LNCaP clone FGC (cell line): ENCODE measurements at regions not wholly inside any gene's neighbourhood (a gene's known extent, or its start where the extent isn't known, plus 50 kb on each side); places are given as distances from the start of the nearest gene placed in this dataset.

ENCODE experiments used
- DNase-seq: peaks from one replicate; pipeline ENCODE4 v3.0.0-alpha.2; 2011; ENCODE audit warnings: low read depth
- H3K4me3 ChIP-seq: 2 replicates; pipeline ENCODE4 v1.5.1; 2011; ENCODE audit warnings: mild to moderate bottlenecking, low read depth, low read length, control low read depth
- CTCF ChIP-seq: IDR thresholded peaks from 2 replicates; pipeline ENCODE4 v1.5.1; 2012; ENCODE audit warnings: mild to moderate bottlenecking; ENCODE audit not compliant: control insufficient read depth, insufficient read depth; ENCODE audit errors: extremely low read depth

DNA sequence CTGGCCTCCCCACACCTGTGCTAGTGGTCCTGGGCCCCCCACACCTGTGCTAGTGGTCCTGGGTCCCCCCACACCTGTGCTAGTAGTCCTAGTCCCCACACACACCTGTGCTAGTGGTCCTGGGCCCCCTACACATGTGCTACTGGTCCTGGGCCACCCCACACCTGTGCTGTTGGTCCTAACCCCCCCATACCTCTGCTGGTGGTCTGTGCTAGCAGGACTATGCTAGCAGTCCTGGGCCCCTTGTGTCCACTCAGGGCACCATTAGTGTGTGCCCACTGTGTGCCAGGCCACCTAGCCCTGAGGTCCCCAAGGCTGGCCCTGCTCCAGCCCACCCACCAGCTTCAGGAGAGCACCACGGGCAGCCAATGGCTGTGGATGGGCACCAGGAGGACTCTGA is 558.2 kb upstream of the SALL3 start:
- DNase-seq = no peak
- no peak for TF ChIP-seq CTCF
- no peak overlapping the region for H3K4me3 ChIP-seq

DNA sequence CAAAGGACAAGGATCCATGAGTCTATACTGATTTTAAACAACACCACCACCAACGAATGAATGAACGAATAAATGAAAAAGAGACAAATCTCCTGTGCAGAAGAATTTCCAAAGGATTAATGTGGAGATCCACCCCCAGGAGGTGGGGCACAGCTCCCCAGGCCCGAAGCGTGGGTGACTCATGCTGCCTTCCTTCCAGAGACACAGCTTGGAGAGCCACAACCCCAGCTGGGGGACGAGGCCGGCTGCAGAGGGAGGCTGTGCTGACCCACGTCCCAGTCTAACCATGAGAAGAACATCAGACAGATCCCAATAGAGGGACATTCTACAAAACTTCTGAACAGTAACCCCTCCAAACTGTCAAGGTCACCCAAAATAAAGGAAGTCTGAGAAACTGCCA is 557.3 kb upstream of the SALL3 start:
- DNase-seq = no peak
- H3K4me3 ChIP-seq = no peak overlapping the region
- TF ChIP-seq CTCF = no peak

DNA sequence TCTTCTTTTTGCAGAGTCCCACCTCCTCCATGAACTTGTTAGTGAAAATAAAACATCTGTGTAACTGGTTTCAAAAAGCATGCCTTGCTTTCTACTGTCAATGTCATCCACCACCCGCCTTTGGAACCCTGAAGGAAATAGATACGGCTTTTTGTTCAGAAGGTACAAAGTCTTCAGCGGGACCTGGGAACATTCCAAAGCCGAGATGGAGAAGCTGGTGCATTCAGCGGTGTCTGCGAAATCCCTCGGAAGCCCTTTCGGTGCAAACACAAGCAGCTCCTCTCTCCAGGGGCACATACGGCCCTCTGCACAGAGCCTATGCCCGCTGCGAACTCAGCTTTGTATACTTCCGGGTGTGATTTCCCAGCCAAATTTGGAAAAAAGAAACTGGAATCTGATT is 555.8 kb upstream of the SALL3 start:
- no peak overlapping the region for H3K4me3 ChIP-seq
- no peak for DNase-seq
- TF ChIP-seq CTCF = no peak

GRCh38 chr18:78424403-78425018 is 555.1 kb upstream of the SALL3 start:
- DNase-seq = no peak
- no peak overlapping the region for H3K4me3 ChIP-seq
- TF ChIP-seq CTCF = no peak

- no peak for TF ChIP-seq CTCF
- H3K4me3 ChIP-seq = no peak overlapping the region
- DNase-seq = no peak
Measured at GRCh38 chr18:78425019-78425412, 554.6 kb upstream of the SALL3 start.

DNA sequence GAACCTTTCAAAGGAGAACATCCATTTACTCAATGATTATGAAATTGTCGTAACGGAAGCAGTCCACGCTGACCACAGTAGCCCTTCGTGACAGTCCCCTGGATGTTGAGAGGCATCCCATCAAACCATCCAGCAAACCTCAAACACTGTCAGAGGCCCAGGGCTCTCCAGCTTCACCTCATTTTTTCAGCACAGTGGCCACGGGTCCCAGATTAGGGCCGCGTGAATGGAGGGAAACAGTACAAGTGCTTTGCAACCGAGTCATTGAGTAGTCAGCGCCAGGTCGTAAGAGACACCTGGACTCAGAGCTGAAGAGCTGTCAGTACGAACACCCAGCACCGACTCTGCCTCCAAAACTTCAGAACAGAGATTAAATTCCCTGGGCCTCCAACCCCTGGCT is 552.5 kb upstream of the SALL3 start:
- H3K4me3 ChIP-seq = no peak overlapping the region
- DNase-seq = no peak
- no peak for TF ChIP-seq CTCF
